ENCODE measurements at regions not wholly inside any gene's neighbourhood (a gene's known extent, or its start where the extent isn't known, plus 50 kb on each side); places are given as distances from the start of the nearest gene placed in this dataset.

GRCh38 chr2:103295591-103295990, 533.8 kb downstream of the TMEM182 start:
- no peaks in the 10 kb centered on the region for H3K9me3 ChIP-seq
- intact Hi-C loops (cut with DNase I), result no loop called here
- WGBS, 2 donors, result 82 to 86% methylated on average over 2 of the region's 2 CpGs
- H3K4me3 ChIP-seq (replicated peaks in 1 of 3), result no peak overlapping the region
- no peaks in the 10 kb centered on the region for H3K27me3 ChIP-seq
- no peaks in the 10 kb centered on the region for H3K36me3 ChIP-seq
- DNase-seq, result no peak
- no peaks in the 10 kb centered on the region for H3K4me1 ChIP-seq
- no peak for TF ChIP-seq POLR2A (IDR thresholded peaks at IDR 0.05)
- TF ChIP-seq, protein P1, sequence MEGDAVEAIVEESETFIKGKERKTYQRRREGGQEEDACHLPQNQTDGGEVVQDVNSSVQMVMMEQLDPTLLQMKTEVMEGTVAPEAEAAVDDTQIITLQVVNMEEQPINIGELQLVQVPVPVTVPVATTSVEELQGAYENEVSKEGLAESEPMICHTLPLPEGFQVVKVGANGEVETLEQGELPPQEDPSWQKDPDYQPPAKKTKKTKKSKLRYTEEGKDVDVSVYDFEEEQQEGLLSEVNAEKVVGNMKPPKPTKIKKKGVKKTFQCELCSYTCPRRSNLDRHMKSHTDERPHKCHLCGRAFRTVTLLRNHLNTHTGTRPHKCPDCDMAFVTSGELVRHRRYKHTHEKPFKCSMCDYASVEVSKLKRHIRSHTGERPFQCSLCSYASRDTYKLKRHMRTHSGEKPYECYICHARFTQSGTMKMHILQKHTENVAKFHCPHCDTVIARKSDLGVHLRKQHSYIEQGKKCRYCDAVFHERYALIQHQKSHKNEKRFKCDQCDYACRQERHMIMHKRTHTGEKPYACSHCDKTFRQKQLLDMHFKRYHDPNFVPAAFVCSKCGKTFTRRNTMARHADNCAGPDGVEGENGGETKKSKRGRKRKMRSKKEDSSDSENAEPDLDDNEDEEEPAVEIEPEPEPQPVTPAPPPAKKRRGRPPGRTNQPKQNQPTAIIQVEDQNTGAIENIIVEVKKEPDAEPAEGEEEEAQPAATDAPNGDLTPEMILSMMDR (IDR thresholded peaks at IDR 0.05), result no peak
- H3K27ac ChIP-seq, result no peak overlapping the region

DNA sequence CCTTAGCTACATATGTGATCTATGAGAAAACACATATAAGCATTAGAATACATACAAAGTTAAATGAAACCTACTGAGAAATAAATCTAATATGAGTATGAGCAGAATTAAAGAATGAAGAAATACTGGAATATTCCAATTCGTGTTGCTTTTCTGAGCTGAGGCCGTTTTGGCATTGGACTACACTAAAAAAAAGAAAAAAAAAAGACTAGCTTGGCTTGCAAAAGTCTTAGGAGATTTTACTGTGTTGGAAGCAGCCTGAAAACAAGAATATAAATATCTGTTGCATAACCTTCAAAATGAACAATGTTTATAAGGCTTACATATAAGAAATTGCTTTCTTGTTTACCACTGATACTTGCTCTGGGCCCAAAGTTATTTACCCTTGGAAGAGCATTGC, 562.8 kb downstream of the TMEM182 start:
- intact Hi-C loops (cut with DNase I), result no loop called here

GRCh38 chr2:103327386-103327785, 565.6 kb downstream of the TMEM182 start:
- WGBS, 2 donors, result 78 to 80% methylated on average over 2 of the region's 2 CpGs
- Histone ChIP-seq H3K4me1 (no peaks in the 10 kb centered on the region), H3K9me3 (no peaks in the 10 kb centered on the region), H3K36me3 (no peaks in the 10 kb centered on the region), H3K27ac (no peak overlapping the region), H3K27me3 (no peaks in the 10 kb centered on the region), H3K4me3 (replicated peaks in 1 of 3) (no peak overlapping the region)
- no peak for DNase-seq
- TF ChIP-seq, protein P1 (IDR thresholded peaks at IDR 0.05), result no peak
- TF ChIP-seq POLR2A (IDR thresholded peaks at IDR 0.05), result no peak
- intact Hi-C loops (cut with DNase I), result no loop called here

More for the DNA sequence above, 562.8 kb downstream of the TMEM182 start:
- WGBS, 2 donors, result 72% methylated on average over 2 of the region's 2 CpGs
- Histone ChIP-seq H3K4me1 (no peaks in the 10 kb centered on the region), H3K36me3 (no peaks in the 10 kb centered on the region), H3K9me3 (no peaks in the 10 kb centered on the region), H3K4me3 (replicated peaks in 1 of 3) (no peak overlapping the region), H3K27me3 (no peaks in the 10 kb centered on the region), H3K27ac (no peak overlapping the region)
- TF ChIP-seq POLR2A (IDR thresholded peaks at IDR 0.05), result no peak
- TF ChIP-seq, protein P1 (IDR thresholded peaks at IDR 0.05), result no peak
- DNase-seq, result no peak

DNA sequence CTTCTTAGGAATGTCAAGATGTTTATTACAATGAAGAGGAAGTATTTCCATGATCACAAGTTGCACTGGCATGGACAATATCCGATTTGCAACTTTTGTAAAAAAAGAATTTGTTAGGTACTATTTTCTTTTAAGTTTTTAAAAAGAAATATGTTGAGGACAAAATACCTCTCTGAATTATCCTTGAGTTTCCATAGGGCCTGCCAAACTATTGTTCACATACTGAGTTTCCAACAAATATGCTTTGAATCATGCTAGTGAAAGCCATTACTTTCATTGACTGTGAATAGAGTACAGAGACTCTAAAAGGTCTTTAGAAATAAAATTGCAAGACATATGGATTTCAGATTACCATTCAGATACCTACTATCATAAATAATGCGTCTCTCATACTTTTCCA, 566.1 kb downstream of the TMEM182 start:
- Histone ChIP-seq H3K27ac (no peak overlapping the region), H3K4me1 (no peaks in the 10 kb centered on the region), H3K27me3 (no peaks in the 10 kb centered on the region), H3K9me3 (no peaks in the 10 kb centered on the region), H3K36me3 (no peaks in the 10 kb centered on the region), H3K4me3 (replicated peaks in 1 of 3) (no peak overlapping the region)
- TF ChIP-seq POLR2A (IDR thresholded peaks at IDR 0.05), result no peak
- TF ChIP-seq, protein P1 (IDR thresholded peaks at IDR 0.05), result no peak
- WGBS, 2 donors, result 94 to 95% methylated on average over 2 of the region's 2 CpGs
- DNase-seq, result no peak
- intact Hi-C loops (cut with DNase I), result no loop called here

DNA sequence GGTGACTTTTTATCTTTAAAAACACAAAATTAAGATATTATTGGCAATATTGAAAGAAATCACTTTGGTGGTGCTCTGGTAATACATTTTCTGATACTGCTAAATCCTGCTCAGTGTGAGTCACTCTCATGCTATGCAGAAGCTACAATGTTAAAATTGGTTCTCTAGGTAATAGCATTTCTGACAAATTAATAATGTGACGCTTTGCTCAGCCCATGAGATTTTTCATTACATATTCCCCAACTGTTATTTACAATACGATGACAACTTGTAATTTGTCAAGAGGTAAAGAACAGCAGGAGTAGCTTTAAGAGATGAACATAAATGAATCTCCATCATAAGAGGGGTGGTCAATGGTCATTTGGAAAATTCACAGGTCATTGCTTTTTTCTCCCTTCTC, 573.6 kb downstream of the TMEM182 start:
- Histone ChIP-seq H3K27me3 (no peaks in the 10 kb centered on the region), H3K27ac (no peak overlapping the region), H3K36me3 (no peaks in the 10 kb centered on the region), H3K4me1 (no peaks in the 10 kb centered on the region), H3K9me3 (no peaks in the 10 kb centered on the region), H3K4me3 (replicated peaks in 1 of 3) (no peak overlapping the region)
- intact Hi-C loops (cut with DNase I), result no loop called here
- TF ChIP-seq POLR2A (IDR thresholded peaks at IDR 0.05), result no peak
- TF ChIP-seq, protein P1 (IDR thresholded peaks at IDR 0.05), result no peak
- no peak for DNase-seq
- 89 to 93% methylated on average over 2 of the region's 2 CpGs for WGBS, 2 donors
